ENCODE measurements at regions not wholly inside any gene's neighbourhood (a gene's known extent, or its start where the extent isn't known, plus 50 kb on each side); places are given as distances from the start of the nearest gene placed in this dataset.

DNA sequence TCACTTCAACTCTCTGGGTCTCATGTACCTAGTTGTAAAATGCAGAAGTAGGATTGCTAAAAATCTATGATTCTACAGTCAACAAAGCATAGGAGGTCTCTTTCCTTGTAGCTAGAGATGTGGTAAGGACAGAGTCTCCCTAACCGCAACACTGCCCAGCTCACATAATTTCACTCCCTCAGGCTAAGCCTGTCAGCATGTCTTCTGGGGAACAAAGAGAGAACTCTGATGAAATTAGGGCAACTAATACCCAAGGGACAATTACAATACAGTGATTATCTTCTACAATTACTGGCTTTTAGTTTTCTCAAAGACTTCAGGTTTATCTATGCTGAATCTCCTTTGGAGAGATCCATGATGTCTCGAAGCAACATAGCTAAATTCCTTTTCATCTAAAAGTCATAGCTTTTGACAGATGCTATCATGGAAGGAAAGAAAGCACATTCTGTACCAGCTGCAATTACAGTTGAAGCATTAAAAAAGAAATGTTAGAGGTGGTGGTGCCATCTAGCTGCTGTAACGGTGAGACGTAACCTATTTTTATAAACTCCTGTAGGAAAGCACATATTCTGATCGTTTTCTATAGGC lies 141.1 kb upstream of the TARS1 start:
- no peak for TF ChIP-seq POLR2A (IDR thresholded peaks at IDR 0.05)
- TF ChIP-seq, protein P1, sequence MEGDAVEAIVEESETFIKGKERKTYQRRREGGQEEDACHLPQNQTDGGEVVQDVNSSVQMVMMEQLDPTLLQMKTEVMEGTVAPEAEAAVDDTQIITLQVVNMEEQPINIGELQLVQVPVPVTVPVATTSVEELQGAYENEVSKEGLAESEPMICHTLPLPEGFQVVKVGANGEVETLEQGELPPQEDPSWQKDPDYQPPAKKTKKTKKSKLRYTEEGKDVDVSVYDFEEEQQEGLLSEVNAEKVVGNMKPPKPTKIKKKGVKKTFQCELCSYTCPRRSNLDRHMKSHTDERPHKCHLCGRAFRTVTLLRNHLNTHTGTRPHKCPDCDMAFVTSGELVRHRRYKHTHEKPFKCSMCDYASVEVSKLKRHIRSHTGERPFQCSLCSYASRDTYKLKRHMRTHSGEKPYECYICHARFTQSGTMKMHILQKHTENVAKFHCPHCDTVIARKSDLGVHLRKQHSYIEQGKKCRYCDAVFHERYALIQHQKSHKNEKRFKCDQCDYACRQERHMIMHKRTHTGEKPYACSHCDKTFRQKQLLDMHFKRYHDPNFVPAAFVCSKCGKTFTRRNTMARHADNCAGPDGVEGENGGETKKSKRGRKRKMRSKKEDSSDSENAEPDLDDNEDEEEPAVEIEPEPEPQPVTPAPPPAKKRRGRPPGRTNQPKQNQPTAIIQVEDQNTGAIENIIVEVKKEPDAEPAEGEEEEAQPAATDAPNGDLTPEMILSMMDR (IDR thresholded peaks at IDR 0.05) = no peak
- TF ChIP-seq POLR2AphosphoS5 (IDR thresholded peaks at IDR 0.05) = no peak
- no peak for TF ChIP-seq EP300 (IDR thresholded peaks at IDR 0.05)

Data from suprapubic skin (tissue), 4 donors.